IMR-90 (cell line): ENCODE measurements at regions not wholly inside any gene's neighbourhood (a gene's known extent, or its start where the extent isn't known, plus 50 kb on each side); places are given as distances from the start of the nearest gene placed in this dataset.

Experiments
- ATAC-seq: fragments of 200-7000 bp; cut with Tn5 transposase; 2 replicates; pipeline ENCODE4 v1.9.1; 2020; ENCODE audit warnings: low read depth, mild to moderate bottlenecking, moderate library complexity
- BruUV-seq: library from RNA; stranded (reverse); fragments of 400-500 nt; replicated peaks from 2 replicates; lab custom pipeline; 2021; lab: Mats Ljungman, UMichigan
- CTCF ChIA-PET: fragments of 300-600 bp; formaldehyde crosslinking; extraction: SDS; loops from one replicate; lab custom pipeline; 2021; ENCODE audit warnings: antibody characterized with exemption; lab: Yijun Ruan, JAX
- POLR2A ChIA-PET: fragments of 300-600 bp; sonication (Branson Sonifier 250); formaldehyde crosslinking; loops from one replicate; lab custom pipeline; 2022; ENCODE audit warnings: antibody characterized with exemption; ENCODE audit not compliant: unreplicated experiment; lab: Charles Lee
- DNase-seq: peaks from one replicate; pipeline ENCODE4 v3.0.0; 2013
- H2AFZ ChIP-seq: replicated peaks from 2 replicates; pipeline ENCODE3; 2013; ENCODE audit warnings: low read length, mild to moderate bottlenecking; ENCODE audit not compliant: poor library complexity
- H2AK5ac ChIP-seq: 2 replicates; pipeline ENCODE4 v1.6.1; 2013; ENCODE audit warnings: low read depth, low read length, inconsistent platforms
- H2AK9ac ChIP-seq: replicated peaks from 2 replicates; pipeline ENCODE3; 2013; ENCODE audit warnings: mild to moderate bottlenecking, low read depth, low read length, moderate library complexity; ENCODE audit not compliant: poor library complexity
- H2BK120ac ChIP-seq: 2 replicates; pipeline ENCODE4 v1.6.1; 2013; ENCODE audit warnings: low read depth, low read length, inconsistent platforms
- H2BK15ac ChIP-seq: 3 replicates; pipeline ENCODE4 v1.6.1; 2013; ENCODE audit warnings: low read depth, low read length, inconsistent platforms
- H2BK20ac ChIP-seq: 2 replicates; pipeline ENCODE4 v1.6.1; 2013; ENCODE audit warnings: low read depth, mild to moderate bottlenecking, inconsistent platforms, low read length, moderate library complexity
- H2BK5ac ChIP-seq: 2 replicates; pipeline ENCODE4 v1.6.1; 2013; ENCODE audit warnings: mild to moderate bottlenecking, low read depth, low read length, inconsistent platforms; ENCODE audit not compliant: poor library complexity, severe bottlenecking
- H3K14ac ChIP-seq: replicated peaks from 2 replicates; pipeline ENCODE4 v1.6.1; 2013; ENCODE audit warnings: low read depth, low read length, inconsistent platforms
- H3K18ac ChIP-seq: 2 replicates; pipeline ENCODE4 v1.6.1; 2013; ENCODE audit warnings: low read depth, low read length, control low read depth
- H3K23ac ChIP-seq: 2 replicates; pipeline ENCODE4 v1.6.1; 2013; ENCODE audit warnings: low read depth, low read length, inconsistent platforms
- H3K27ac ChIP-seq: 2 replicates; pipeline ENCODE4 v1.5.1; 2013; ENCODE audit warnings: mild to moderate bottlenecking, control low read depth, low read length; ENCODE audit not compliant: insufficient read depth
- H3K27me3 ChIP-seq: 2 replicates; pipeline ENCODE4 v1.6.1; 2013; ENCODE audit warnings: low read length; ENCODE audit not compliant: control insufficient read depth, insufficient read depth
- H3K36me3 ChIP-seq: 2 replicates; pipeline ENCODE4 v1.6.1; 2013; ENCODE audit warnings: low read length, mixed read lengths; ENCODE audit not compliant: control insufficient read depth, insufficient read depth
- H3K4ac ChIP-seq: 2 replicates; pipeline ENCODE4 v1.6.1; 2013; ENCODE audit warnings: low read depth, low read length, inconsistent platforms
- H3K4me1 ChIP-seq: 2 replicates; pipeline ENCODE4 v1.6.1; 2013; ENCODE audit warnings: low read length, mixed read lengths; ENCODE audit not compliant: control insufficient read depth, insufficient read depth
- H3K4me2 ChIP-seq: 2 replicates; pipeline ENCODE4 v1.6.1; 2013; ENCODE audit warnings: low read depth, mild to moderate bottlenecking, control low read depth, low read length, moderate library complexity
- H3K4me3 ChIP-seq: 2 replicates; pipeline ENCODE4 v1.5.1; 2013; ENCODE audit warnings: low read depth, mild to moderate bottlenecking, control low read depth, low read length, moderate library complexity; ENCODE audit not compliant: insufficient read depth
- H3K56ac ChIP-seq: 2 replicates; pipeline ENCODE4 v1.6.1; 2013; ENCODE audit warnings: low read length, inconsistent platforms; ENCODE audit not compliant: insufficient read depth; ENCODE audit errors: extremely low read depth
- H3K79me1 ChIP-seq, 2 experiments: 2 replicates each; pipeline ENCODE4 v1.6.1; 2013; ENCODE audit warnings: low read length in 2 of 2, inconsistent platforms in 1 of 2, low read depth in 1 of 2
- H3K9ac ChIP-seq: 2 replicates; pipeline ENCODE4 v1.6.1; 2013; ENCODE audit warnings: low read depth, low read length, control low read depth
- H3K9me1 ChIP-seq: 2 replicates; pipeline ENCODE4 v1.6.1; 2013; ENCODE audit warnings: low read length, inconsistent platforms; ENCODE audit not compliant: insufficient read depth
- H3K9me3 ChIP-seq: 2 replicates; pipeline ENCODE4 v1.6.1; 2013; ENCODE audit warnings: low read length; ENCODE audit not compliant: control insufficient read depth, insufficient read depth
- H4K20me1 ChIP-seq: 2 replicates; pipeline ENCODE4 v1.6.1; 2013; ENCODE audit warnings: low read length, inconsistent platforms; ENCODE audit not compliant: insufficient read depth
- H4K5ac ChIP-seq: 2 replicates; pipeline ENCODE4 v1.6.1; 2013; ENCODE audit warnings: mild to moderate bottlenecking, low read depth, low read length, control low read depth
- H4K8ac ChIP-seq, 2 experiments: 2 replicates each; pipeline ENCODE4 v1.6.1; 2013; ENCODE audit warnings: low read depth in 2 of 2, low read length in 2 of 2, control low read depth in 1 of 2, inconsistent platforms in 1 of 2
- H4K91ac ChIP-seq: 2 replicates; pipeline ENCODE4 v1.6.1; 2013; ENCODE audit warnings: low read depth, low read length, inconsistent platforms; ENCODE audit not compliant: insufficient read depth
- CEBPB ChIP-seq: IDR thresholded peaks from 2 replicates; pipeline ENCODE4 v1.6.1; 2012; ENCODE audit warnings: low read depth, low read length, improper control_type of control experiment
- CTCF ChIP-seq: conservative IDR thresholded peaks from 2 replicates; pipeline ENCODE4 v1.5.1; 2012; ENCODE audit warnings: mild to moderate bottlenecking, low read depth, low read length, improper control_type of control experiment
- FOS ChIP-seq: fragments of 150-350 bp; IDR thresholded peaks from 2 replicates; pipeline ENCODE4 v1.6.1; 2016; ENCODE audit warnings: low read depth, low read length
- MAFK ChIP-seq: IDR thresholded peaks from 2 replicates; pipeline ENCODE4 v1.6.1; 2012; ENCODE audit warnings: low read depth, low read length, improper control_type of control experiment
- MAZ ChIP-seq: IDR thresholded peaks from 2 replicates; pipeline ENCODE4 v1.6.1; 2012; ENCODE audit warnings: low read depth, mild to moderate bottlenecking, low read length, improper control_type of control experiment, moderate library complexity, borderline replicate concordance
- MXI1 ChIP-seq: IDR thresholded peaks from 2 replicates; pipeline ENCODE4 v1.6.1; 2012; ENCODE audit warnings: low read depth, mild to moderate bottlenecking, low read length, moderate library complexity, borderline replicate concordance
- RAD21 ChIP-seq: IDR thresholded peaks from 2 replicates; pipeline ENCODE4 v1.6.1; 2012; ENCODE audit warnings: low read length, improper control_type of control experiment
- RCOR1 ChIP-seq: IDR thresholded peaks from 2 replicates; pipeline ENCODE4 v1.6.1; 2012; ENCODE audit warnings: mild to moderate bottlenecking, low read length, improper control_type of control experiment; ENCODE audit not compliant: insufficient replicate concordance
- RFX5 ChIP-seq: IDR thresholded peaks from 2 replicates; pipeline ENCODE4 v1.8.0; 2012; ENCODE audit warnings: low read depth, mild to moderate bottlenecking, low read length, moderate library complexity
- SMC3 ChIP-seq: fragments of 150-350 bp; IDR thresholded peaks from 2 replicates; pipeline ENCODE4 v1.6.1; 2016; ENCODE audit warnings: low read depth, mild to moderate bottlenecking, antibody characterized with exemption, low read length, moderate library complexity
- USF2 ChIP-seq: fragments of 150-350 bp; IDR thresholded peaks from 2 replicates; pipeline ENCODE4 v1.6.1; 2017; ENCODE audit warnings: mild to moderate bottlenecking, antibody characterized with exemption, low read length, low read depth
- dilution Hi-C: fragments of 300-500 bp; cut with HindIII; formaldehyde crosslinking; loops from one replicate; pipeline ENCODE4 v1.14.3; 2018; ENCODE audit warnings: low sequenced_read_pairs; ENCODE audit not compliant: unreplicated experiment
- in situ Hi-C: fragments of 300-500 bp; cut with MboI; formaldehyde crosslinking; loops from 3 replicates; pipeline ENCODE4 v1.14.3; 2019; ENCODE audit warnings: low sequenced_read_pairs, inconsistent platforms, mixed read lengths
- intact Hi-C: fragments of 100-400 bp; cut with micrococcal nuclease; formaldehyde crosslinking; loops from 2 replicates; pipeline ENCODE4 v1.10.0; 2022

- Histone ChIP-seq H3K27ac (no peak overlapping the region), H3K9me1 (no peaks in the 10 kb centered on the region), H2AFZ (no peak overlapping the region), H4K5ac (no peak overlapping the region), H3K36me3 (no peaks in the 10 kb centered on the region), H2BK15ac (no peak overlapping the region), H3K79me1 (no peaks in the 10 kb centered on the region), H3K9me3 (no peaks in the 10 kb centered on the region), H2AK5ac (no peak overlapping the region), H3K56ac (no peak overlapping the region), H3K4ac (no peak overlapping the region), H3K14ac (no peak overlapping the region), H4K91ac (no peak overlapping the region), H2BK120ac (no peak overlapping the region), H2BK5ac (no peak overlapping the region), H2BK20ac (no peak overlapping the region), H4K20me1 (no peaks in the 10 kb centered on the region), H3K23ac (no peak overlapping the region), H3K9ac (no peak overlapping the region), H4K8ac (no peak overlapping the region), H3K4me3 (no peak overlapping the region), H2AK9ac (no peak overlapping the region), H3K4me1 (no peaks in the 10 kb centered on the region), H3K27me3 (no peaks in the 10 kb centered on the region), H3K18ac (no peak overlapping the region), H3K4me2 (no peak overlapping the region)
- dilution Hi-C loops (no loop called here), intact Hi-C loops (no loop called here), in situ Hi-C loops (no loop called here)
- no TSS peak for BruUV-seq
- CTCF ChIA-PET, result no interaction called here
- DNase-seq, result no peak
- POLR2A ChIA-PET, result no interaction called here
- no peak for TF ChIP-seq MAFK
- no peak for TF ChIP-seq CEBPB
- no peak for TF ChIP-seq RCOR1
- no peak for TF ChIP-seq MXI1
- TF ChIP-seq USF2, result no peak
- no peak for TF ChIP-seq CTCF
- TF ChIP-seq SMC3, result no peak
- TF ChIP-seq FOS, result no peak
- TF ChIP-seq RAD21, result no peak
- no peak for TF ChIP-seq RFX5
- TF ChIP-seq MAZ, result no peak
- no peak for ATAC-seq
Measured at GRCh38 chr4:126057371-126057770, 742.6 kb downstream of the FAT4 start.
